ENCODE measurements at regions not wholly inside any gene's neighbourhood (a gene's known extent, or its start where the extent isn't known, plus 50 kb on each side); places are given as distances from the start of the nearest gene placed in this dataset.

- TF ChIP-seq CTCF (IDR thresholded peaks at IDR 0.05) (no peak), POLR2A (IDR thresholded peaks at IDR 0.05) (no peak), POLR2AphosphoS5 (IDR thresholded peaks at IDR 0.05) (no peak), EP300 (IDR thresholded peaks at IDR 0.05) (no peak)
Observed at GRCh38 chr2:133865141-133865540, 296.9 kb upstream of the NCKAP5 start.

Data from gastroesophageal sphincter (tissue), 3 donors.